WERI-Rb-1 (cell line): ENCODE measurements at regions not wholly inside any gene's neighbourhood (a gene's known extent, or its start where the extent isn't known, plus 50 kb on each side); places are given as distances from the start of the nearest gene placed in this dataset.
"Not testable (repeated sequence)": the region's sequence is repeated elsewhere in the genome, so short reads cannot be mapped to it uniquely, and the experiment has no call there.

Experiments used
- DNase-seq: peaks from one replicate; pipeline ENCODE4 v3.0.0-alpha.2; 2020
- H3K27ac ChIP-seq: fragments of 250-450 bp; sonication (Bioruptor Pico); 2 replicates; pipeline ENCODE4 v1.5.1; 2020; ENCODE audit warnings: mild to moderate bottlenecking, moderate library complexity
- H3K27me3 ChIP-seq: fragments of 250-450 bp; sonication (Bioruptor Pico); 2 replicates; pipeline ENCODE4 v1.5.1; 2021; ENCODE audit warnings: mild to moderate bottlenecking, low read depth, moderate library complexity; ENCODE audit not compliant: insufficient read depth, severe bottlenecking
- H3K36me3 ChIP-seq: fragments of 250-450 bp; sonication (Bioruptor Pico); 2 replicates; pipeline ENCODE4 v1.5.1; 2020; ENCODE audit warnings: mild to moderate bottlenecking, moderate library complexity
- H3K4me3 ChIP-seq: 2 replicates; pipeline ENCODE4 v1.5.1; 2011; ENCODE audit warnings: low read depth, mild to moderate bottlenecking, control low read depth, low read length
- H3K9me3 ChIP-seq: fragments of 250-450 bp; sonication (Bioruptor Pico); 2 replicates; pipeline ENCODE4 v1.5.1; 2021; ENCODE audit warnings: mild to moderate bottlenecking, moderate library complexity; ENCODE audit not compliant: severe bottlenecking
- TF ChIP-seq, protein P1 (sequence below): IDR thresholded peaks from 2 replicates; pipeline ENCODE4 v1.5.1; 2011; ENCODE audit warnings: low read depth, mild to moderate bottlenecking, control low read depth, inconsistent platforms, low read length

DNA sequence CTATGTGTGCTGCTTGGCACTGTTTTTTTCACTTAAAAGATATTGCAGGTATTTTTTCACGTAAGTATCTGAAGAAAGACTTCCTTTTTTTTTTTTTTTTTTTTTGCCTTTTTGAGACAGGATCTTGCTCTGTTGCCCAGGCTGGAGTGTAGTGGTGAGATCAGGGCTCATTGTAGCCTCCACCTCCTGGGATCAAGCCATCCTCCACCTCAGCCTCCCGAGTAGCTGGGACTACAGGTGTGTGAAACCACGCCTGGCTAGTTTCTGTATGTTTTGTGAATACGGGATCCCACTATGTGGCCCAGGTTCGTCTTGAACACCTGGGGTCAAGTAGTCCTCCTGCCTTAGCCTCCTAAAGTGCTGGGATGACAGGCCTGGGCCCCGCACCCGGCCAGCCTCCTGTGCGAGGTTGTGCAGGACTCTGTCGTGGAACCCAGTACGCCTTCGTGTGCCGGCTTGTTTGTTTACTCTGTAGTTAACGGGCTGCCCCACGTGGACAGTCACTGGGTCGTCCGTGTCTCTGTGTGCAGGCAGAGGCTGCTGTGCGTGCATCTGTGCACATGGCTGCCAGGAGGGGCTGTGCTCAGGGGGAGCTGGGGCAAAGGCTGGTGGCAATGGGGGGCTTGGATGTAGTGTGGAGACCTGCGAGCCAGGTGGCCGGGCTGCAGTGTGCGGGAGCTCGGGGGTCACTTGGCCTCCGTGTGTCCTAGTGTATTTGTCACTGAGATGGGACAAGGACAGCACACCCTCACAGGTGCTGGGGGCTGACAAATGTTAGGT lies 179.5 kb downstream of the ADRA2C start:
- TF ChIP-seq, protein P1, sequence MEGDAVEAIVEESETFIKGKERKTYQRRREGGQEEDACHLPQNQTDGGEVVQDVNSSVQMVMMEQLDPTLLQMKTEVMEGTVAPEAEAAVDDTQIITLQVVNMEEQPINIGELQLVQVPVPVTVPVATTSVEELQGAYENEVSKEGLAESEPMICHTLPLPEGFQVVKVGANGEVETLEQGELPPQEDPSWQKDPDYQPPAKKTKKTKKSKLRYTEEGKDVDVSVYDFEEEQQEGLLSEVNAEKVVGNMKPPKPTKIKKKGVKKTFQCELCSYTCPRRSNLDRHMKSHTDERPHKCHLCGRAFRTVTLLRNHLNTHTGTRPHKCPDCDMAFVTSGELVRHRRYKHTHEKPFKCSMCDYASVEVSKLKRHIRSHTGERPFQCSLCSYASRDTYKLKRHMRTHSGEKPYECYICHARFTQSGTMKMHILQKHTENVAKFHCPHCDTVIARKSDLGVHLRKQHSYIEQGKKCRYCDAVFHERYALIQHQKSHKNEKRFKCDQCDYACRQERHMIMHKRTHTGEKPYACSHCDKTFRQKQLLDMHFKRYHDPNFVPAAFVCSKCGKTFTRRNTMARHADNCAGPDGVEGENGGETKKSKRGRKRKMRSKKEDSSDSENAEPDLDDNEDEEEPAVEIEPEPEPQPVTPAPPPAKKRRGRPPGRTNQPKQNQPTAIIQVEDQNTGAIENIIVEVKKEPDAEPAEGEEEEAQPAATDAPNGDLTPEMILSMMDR: no peak
- Histone ChIP-seq H3K4me3 (no peak overlapping the region), H3K36me3 (no peaks in the 10 kb centered on the region), H3K27me3 (no peaks in the 10 kb centered on the region), H3K9me3 (no peaks in the 10 kb centered on the region), H3K27ac (no peak overlapping the region)
- no peak for DNase-seq

DNA sequence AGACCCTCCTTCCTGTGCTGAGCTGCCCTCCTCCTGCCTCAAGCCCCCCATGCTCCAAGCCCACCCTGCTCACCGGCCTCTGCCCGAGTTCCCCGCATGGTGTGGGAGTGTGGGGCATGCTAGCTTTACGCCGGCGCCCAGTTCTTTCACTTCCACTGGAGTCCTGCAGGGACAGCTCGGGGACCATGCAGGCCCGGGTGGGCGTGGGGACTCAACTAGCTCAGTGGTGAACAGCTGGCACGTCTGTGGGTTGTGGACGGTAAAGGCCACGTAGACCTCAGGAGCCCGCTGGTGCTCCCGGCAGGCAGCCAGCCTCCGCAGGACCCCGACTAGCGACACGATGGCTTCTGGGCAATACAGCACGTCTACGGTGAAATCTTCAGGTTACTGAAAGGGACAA lies 180.4 kb downstream of the ADRA2C start:
- not testable (repeated sequence) for DNase-seq, H3K27me3 ChIP-seq, H3K27ac ChIP-seq, H3K36me3 ChIP-seq, H3K4me3 ChIP-seq, H3K9me3 ChIP-seq

DNA sequence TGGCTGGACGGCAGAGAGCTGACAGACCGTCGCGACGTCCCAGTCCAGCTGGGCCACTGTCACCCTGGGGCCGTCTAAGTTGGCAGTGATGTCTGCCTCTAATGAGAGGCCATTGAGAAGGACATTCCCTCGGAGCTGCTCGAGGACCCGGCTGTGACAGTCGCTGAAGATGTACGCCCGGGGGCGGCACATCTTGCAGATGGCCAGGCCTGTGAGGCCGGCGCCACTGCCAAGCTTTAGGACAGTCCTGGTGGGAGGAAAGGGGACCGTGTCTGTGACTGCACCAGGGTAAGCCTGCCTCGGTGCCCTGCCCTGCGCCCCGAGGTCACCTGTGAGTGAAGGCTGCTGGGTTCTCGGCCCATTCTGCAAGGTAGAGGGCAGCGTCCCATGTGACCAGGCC lies 181.6 kb downstream of the ADRA2C start:
- not testable (repeated sequence) for H3K9me3 ChIP-seq, H3K4me3 ChIP-seq, H3K27ac ChIP-seq, H3K27me3 ChIP-seq, DNase-seq, H3K36me3 ChIP-seq

DNA sequence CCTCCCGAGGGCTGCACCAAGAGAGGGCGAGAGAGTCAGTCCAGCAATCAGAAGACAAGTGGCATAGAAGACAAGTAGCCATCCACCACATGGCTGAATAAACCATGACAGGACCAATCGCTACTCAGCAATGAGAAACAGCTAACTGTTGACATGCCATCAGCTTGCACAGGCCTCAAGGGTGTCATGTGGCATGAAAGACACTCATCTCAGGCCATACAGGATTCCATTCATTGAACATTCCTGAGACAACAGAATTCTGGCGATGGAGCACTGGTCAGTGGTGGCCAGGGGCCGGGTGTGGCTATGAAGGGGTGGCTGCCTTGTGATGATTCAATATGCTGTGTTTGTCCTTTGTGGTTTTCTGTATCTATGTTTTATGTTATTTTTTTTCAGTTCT lies 182.0 kb downstream of the ADRA2C start:
- H3K4me3 ChIP-seq, H3K36me3 ChIP-seq, H3K9me3 ChIP-seq, H3K27ac ChIP-seq, H3K27me3 ChIP-seq, DNase-seq: not testable (repeated sequence)

DNA sequence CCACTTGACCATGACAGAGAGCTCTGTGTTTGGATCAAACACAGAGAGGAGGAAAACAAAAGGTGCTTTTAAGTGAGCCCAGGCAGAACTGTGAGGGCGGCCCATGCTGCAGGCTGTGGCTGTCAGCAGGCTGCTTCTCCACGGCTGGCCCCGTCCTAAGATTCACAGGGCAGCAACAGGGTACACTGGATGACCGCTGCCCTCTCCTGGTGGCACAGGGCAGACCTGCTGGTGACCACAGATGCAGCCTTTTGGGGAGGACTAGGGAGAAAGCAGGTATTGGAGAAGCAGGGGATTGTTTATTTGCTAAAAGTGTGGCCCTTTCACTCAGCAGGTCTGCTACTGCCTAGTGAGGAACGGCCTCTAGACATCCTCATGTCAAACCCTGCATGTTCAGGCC lies 183.7 kb downstream of the ADRA2C start:
- peak; percentile 80 for DNase-seq
- TF ChIP-seq, protein P1: peak; percentile 74
- H3K27ac ChIP-seq, H3K4me3 ChIP-seq, H3K36me3 ChIP-seq, H3K27me3 ChIP-seq, H3K9me3 ChIP-seq: not testable (repeated sequence)

DNA sequence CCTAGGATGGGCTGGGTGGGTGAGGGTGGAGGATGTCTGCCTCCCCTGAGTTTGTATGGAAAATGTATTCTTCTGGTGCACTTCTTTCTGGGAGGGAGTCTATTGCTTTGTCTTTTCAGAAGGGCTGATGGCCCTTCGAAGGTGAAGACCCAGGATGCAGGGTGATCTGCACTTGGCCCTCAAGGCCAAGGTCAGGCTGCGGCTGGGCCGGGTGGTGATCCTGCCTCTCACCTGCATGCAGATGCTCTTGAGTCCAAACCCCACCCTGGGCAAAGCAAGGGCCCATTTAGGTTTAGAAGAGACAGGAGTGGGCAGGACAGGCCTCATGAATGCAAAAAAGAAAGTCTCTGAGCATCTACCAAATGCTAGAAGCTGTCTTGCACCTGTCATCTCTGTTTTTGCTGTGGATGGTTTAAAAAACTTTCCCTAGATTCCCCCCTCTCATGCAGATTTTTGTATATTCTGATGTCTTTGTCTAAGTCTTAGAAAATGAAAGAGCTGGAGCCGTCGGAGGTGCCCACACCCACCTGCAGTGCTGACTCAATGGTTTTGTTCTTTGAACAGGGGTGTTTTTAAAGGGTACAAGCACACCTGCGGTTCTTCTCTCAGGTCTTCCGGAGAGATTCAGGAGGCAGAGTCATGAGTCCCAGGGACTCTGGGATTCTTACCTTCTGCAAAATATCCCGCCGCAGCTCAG lies 186.4 kb downstream of the ADRA2C start:
- not testable (repeated sequence) for H3K36me3 ChIP-seq, H3K9me3 ChIP-seq, H3K27me3 ChIP-seq, H3K27ac ChIP-seq, H3K4me3 ChIP-seq, DNase-seq

DNA sequence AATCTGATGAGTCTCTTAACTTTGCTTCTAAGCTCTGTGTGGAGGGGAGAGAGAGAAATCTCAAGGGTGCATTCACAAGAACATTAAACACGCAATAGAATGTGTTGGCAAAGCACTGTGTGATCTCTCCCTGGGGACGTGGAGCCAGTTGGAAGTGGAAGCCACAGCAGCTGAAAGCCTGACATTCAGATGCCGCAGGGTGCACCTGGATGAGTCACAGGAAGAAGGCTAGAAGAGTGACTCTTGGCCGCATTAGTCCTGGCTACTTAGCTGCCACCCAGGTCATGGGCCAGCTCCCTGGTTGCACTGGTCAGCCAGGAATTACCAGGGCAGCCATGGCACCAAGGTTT lies 186.9 kb downstream of the ADRA2C start:
- not testable (repeated sequence) for H3K9me3 ChIP-seq, H3K36me3 ChIP-seq, H3K27ac ChIP-seq, H3K27me3 ChIP-seq, H3K4me3 ChIP-seq, DNase-seq

DNA sequence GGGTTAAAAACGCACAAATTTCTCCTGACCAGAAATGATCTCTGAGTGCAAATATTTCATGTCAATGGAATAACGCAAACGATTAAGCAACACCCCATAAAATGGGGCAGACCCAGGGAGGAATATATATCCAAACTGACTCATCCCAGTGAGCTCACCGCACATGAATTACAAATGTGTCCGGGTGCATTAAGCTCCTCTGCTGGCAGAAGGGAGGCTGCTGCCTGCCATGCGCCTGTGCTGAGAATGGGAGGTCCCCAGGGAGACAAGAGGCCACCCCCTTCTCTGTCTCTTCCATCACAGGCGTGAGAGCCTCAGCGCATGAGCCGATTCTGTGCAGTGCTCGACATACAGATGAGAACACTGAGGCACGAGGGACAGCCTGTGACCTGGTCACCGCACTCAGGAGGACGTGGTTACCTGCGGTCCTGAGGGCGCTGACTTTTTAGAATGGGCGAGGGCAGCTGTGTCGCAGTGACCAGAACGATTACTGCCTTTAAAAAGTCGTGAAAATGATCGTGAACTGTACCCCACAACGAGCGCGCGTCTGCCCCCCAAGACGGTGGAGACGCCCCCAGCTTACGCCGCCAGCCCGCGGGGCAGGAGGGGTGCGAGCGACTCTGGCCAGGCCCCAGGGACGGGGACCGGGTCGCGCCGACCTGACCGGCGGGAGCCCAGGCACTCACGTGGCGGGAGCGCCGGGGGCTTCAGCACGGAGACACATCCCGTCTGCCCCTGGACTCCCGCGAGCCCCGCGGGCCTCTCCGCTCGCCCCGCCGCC lies 188.5 kb downstream of the ADRA2C start:
- H3K4me3 ChIP-seq: peak overlapping the region; percentile 83
- H3K9me3 ChIP-seq, H3K27me3 ChIP-seq, H3K36me3 ChIP-seq: not testable (repeated sequence)
- H3K27ac ChIP-seq: peak overlapping the region; percentile 73
- DNase-seq: peak; percentile 88

DNA sequence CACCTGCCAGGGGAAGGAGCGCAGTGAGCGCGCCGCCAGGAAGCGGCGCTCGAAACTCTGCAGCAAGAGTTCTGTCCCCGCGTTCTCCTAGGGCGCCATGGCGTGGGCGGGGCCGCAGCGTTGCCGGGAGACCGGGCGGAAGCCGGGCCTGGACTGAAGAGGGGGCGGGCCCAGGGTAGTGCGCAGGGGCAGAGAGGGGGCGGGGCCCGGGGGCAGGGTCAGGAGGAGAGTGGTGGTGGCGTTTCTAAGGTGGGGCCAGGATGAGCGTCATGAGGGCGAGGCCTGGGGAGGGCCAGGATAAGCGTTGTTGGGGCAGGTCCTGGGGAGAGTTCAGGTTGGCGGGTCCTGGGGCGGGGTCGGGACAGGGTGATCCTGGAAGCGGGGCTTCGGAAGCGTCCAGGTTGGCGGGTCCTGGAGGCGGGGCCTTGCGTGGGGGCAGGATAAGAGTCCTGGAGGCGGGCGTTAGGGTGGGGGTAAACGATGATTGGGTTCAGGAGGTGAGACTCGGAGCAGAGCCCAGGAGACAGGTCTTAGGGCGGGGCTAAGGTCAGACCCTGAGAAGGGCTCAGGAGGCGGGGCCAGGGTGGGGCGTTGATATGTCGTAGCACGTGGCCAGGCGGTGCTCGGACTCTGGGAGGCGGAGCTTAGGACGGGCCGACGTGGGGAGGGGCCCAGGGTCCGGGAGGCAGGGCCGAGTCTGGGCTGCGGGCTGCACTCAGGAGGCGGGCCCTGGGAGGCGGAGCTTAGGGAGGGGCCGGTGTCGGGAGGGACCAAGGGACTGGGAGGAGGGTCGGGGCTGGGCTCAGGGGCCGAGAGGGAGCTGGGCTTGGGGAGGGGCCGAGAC lies 189.4 kb downstream of the ADRA2C start:
- DNase-seq: peak; percentile 100
- not testable (repeated sequence) for H3K9me3 ChIP-seq, H3K27me3 ChIP-seq, H3K36me3 ChIP-seq
- H3K27ac ChIP-seq: peak overlapping the region; percentile 73
- peak overlapping the region; percentile 83 for H3K4me3 ChIP-seq

DNA sequence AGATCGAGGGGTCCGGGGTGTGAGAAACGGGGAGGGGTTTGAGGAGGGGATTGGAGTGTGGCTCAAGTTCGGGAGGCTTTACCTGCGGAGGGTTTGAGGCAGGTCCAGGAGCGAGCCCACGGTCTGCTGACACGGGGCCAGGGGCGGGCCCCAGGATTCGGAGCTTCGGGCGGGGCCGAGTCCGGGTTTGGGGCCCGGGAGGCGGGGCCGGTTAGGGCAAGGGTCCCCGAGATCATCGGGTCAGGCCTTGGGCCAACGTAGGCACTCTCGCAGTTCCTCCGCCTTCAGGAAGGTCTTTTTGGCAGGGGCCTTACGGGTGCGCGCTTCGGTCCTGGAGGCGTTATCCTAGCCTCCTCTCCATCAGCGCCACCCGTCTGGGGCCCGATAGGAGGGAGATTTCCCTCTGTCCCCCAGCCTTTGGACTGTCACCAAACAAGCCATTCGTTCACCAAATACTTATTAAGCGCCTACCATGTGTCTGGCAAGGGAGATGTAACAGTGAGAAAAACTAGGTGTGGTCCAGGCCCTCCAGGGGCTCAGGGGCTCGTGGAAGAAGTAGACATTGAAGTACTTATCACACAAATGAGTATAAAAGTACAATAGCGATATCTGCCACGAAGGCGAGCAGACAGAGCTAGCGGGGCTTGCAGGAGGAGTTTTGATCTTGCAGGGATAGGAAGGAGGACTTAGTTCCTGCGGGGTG lies 190.1 kb downstream of the ADRA2C start:
- peak overlapping the region; percentile 83 for H3K4me3 ChIP-seq
- DNase-seq: not testable (repeated sequence)

DNA sequence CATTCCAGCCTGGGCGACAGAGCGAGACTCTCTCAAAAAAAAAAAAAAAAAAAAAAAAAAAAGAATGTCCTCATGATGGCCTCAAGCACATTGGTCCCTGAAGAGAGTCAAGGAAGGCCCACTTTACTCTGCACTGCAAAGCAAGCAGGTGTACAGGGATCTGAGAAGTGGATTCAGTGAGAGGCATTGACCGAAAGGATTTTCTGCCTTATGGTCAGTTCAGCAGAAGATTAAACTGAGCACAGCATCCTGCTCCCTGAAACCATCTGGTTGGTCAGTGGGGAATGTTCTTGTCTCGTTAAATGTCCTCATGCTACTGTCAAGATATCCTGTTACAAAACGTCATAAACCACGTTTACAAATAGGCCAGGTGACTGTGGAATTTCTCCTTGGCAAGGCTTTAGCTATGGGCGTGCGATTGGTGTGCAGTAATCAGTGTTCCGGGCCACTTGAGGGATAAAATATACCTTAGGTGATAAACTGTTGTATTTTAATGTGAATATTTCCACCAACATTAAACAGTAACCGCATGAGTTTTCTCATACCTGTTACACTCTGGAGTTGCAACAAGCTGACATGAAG lies 195.0 kb downstream of the ADRA2C start:
- H3K27me3 ChIP-seq, H3K4me3 ChIP-seq, H3K27ac ChIP-seq, H3K9me3 ChIP-seq, H3K36me3 ChIP-seq: not testable (repeated sequence)
- DNase-seq: peak; percentile 43

More for the DNA sequence above, 190.1 kb downstream of the ADRA2C start:
- not testable (repeated sequence) for H3K27ac ChIP-seq, H3K36me3 ChIP-seq, H3K9me3 ChIP-seq, H3K27me3 ChIP-seq
